Stimulated activated CD4-positive, alpha-beta T cell treated with anti-CD3 and anti-CD28 coated beads, Interleukin-15, amount 100 ng/mL, for 48 hours (primary cell): ENCODE measurements at regions not wholly inside any gene's neighbourhood (a gene's known extent, or its start where the extent isn't known, plus 50 kb on each side); places are given as distances from the start of the nearest gene placed in this dataset.

Experiments
- DNase-seq, 2 donors: peaks; one replicate each; pipeline ENCODE4 v3.0.0-alpha.2; 2020; ENCODE audit warnings: low read depth in 2 of 2

- DNase-seq, result no peak
Observed at GRCh38 chrX:13147733-13148132, 103.3 kb upstream of the FAM9C start.

GRCh38 chrX:13147147-13147546, 102.7 kb upstream of the FAM9C start:
- DNase-seq, result no peak

DNA sequence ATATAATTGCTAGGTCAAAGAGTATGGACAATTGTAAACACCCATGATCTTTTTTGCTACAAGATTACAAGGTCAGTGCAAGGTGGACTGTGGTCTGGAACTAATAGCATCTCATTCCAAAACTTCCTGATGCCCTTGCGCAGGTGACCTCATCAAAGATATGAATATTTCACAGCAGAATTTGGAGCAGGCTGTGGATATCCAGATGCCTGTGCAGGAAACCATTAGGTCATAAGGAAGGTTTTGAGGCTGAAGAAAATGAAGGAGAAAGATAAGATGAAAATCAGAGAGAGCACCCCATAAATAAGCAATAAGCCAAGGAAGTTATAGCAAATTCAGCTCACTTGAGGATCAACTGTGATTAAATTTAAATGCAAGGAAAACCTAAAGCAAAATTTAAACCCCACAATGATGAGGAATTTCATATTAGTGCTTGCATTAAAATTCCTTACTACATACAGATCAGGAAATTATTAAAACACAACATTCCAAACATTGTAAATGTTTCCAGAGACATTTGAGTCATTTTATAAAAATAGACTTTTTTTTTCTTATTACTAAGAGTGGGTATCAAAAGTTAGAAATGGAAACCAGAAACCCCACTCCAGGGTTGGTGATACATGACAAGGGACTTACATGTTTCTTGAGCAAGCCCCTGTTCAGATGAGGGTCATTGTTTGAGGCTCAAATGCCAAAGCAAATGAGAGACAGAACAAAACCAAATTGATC, 100.7 kb upstream of the FAM9C start:
- no peak for DNase-seq

DNA sequence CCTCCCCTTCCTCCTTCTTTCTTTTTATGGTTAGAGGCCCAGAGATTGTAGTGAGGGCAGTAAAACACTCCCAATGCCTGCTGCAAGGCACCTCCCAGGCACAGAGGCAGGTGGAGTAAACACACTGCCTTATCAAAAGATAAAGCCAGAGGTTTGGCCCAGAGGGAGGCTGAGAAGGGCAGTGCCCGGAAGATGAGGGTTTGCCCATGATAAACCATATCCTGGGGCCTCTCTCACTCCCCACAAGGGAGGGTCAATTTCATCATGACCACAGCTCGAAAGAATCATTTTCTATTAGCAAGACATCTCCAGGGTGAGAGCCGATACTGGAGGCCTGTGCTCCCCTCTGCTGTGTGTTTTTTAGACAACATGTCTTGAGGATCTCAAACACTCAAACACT, 98.5 kb upstream of the FAM9C start:
- no peak for DNase-seq

DNA sequence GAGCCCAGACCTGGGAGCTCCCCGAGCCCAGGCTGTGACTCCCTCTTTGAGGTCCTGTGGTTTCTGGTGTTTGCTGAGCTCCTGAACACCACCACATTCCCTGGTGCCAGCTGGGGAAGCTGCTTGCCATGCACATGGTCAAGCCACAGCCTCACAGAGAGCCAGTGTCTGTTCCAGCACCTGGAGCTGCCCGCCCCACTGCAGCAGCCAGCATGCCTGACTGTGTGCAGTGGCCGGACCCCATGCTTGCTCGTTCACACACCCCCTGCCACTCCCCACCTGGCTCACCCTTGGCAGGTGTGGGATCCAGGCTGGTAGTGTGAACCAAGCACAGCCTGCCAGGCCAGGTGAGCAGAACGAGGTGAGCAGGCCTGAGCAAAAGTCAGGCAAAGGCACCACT, 95.6 kb upstream of the FAM9C start:
- no peak for DNase-seq

- no peak for DNase-seq
Observed at GRCh38 chrX:13131396-13132137, 87.1 kb upstream of the FAM9C start.

- DNase-seq, result no peak
Observed at GRCh38 chrX:13130816-13131215, 86.4 kb upstream of the FAM9C start.

DNA sequence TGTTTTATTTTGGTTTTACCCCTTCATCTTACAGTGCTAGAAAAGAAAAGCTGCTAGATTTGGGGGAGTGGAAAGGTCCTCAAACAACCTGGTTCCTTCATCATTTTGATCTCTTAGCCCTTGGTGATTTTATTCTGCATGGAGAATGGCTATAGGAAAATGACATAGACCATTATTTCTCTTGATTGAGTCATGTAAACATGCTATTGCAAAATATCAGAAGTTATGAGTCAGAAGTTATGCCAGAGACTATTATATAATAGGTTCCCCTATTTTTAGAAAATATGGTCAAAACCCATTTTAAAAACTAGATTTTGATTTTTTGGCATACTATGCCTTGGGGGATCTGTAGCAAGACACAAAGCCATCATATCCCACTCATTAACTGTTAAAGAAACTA, 83.7 kb upstream of the FAM9C start:
- no peak for DNase-seq

GRCh38 chrX:13126775-13127174, 82.4 kb upstream of the FAM9C start:
- no peak for DNase-seq

DNA sequence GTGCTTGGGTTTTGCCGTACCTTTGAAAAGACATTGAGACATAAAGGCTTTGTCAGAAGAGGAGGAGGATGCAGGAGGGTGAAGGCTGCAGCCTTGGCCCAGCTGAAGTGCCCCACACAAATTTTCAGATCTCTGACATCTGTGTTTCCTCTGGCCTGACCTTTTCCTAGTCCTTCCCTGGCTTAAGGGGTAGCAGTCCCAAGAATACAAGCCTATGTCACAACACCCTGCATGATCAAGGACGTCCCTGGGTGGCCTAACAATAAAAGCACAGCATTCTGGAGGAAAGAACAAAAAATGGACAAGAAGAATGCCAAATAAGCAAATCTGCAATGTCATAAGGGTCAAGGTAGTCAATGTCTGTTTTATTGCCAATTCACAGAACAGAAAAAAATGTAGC, 80.8 kb upstream of the FAM9C start:
- no peak for DNase-seq

DNA sequence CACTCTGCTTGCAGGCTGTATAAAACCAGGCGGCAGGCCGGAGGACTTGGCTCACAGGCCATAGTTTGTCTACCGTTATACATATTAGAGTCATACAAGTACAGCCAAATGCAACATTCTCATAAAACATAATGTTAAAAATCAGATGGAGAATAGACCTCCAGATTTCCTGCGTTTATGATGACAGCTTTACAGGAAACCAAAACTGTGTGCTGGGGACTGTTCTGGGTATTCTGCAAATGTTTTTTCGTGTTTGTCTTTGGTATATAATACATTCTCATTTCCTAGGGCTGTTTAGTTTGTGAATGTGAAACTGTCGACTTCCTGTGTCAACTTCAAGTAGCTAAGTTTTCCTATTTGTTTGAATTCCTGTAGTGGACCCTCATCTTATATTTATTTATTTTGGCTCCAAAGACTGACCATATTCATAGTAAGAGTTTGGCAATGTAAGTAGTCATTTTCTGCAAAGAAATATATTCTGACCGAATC, 79.5 kb upstream of the FAM9C start:
- DNase-seq, result no peak

DNA sequence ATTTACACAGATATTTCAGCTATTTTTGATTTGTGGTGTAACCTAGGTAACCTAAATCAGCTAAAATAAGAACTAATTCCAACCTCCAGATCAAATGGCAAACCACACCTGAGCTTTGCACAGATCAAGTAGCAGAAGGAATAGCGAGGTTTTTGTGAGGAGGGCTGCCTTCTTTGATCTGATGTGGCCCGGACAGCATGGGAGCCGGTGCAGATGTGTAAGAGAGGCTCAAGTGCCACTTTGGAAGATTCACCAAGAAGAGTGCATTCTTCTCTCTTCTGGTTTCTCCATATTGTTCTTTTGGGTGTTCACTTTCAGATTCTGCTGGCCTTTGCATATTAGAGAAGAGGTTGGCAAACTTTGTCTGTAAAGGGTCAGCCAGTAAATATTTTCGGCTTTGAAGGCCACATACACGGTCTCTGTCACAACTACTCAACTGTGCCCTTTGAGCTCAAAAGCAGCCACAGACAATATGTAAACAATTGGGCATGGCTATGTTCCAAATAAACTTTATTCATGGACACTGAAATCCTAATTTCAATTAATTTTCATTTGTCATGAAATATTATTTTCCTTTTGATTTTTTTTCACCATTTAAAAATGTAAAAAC, 78.9 kb upstream of the FAM9C start:
- no peak for DNase-seq

GRCh38 chrX:13121020-13121555, 76.7 kb upstream of the FAM9C start:
- DNase-seq, result no peak

DNA sequence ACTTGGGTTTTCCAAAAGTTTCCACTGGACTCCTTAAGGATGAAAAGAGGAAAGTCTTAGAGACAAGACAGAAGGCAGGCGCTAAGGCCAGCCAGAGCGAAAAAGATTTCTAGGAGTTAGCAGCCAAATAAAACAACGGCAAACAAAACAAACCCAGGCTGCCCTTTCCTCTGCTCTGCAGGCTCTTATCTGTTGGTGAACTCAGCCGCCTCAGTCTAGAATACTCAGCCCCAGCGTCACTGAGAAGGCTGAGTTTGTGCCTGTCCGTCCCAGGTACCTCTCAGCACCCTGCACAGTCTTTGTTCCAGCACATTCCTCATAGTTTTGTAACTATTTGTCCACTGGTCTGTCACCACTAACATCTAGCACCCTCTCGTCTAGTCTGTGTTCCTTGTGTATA, 75.6 kb upstream of the FAM9C start:
- DNase-seq, result no peak

- DNase-seq, result no peak
Observed at GRCh38 chrX:13119386-13119785, 75.0 kb upstream of the FAM9C start.

GRCh38 chrX:13115146-13115855, 70.9 kb upstream of the FAM9C start:
- DNase-seq, result no peak

- DNase-seq, result no peak
Observed at GRCh38 chrX:13112499-13112898, 68.1 kb upstream of the FAM9C start.

DNA sequence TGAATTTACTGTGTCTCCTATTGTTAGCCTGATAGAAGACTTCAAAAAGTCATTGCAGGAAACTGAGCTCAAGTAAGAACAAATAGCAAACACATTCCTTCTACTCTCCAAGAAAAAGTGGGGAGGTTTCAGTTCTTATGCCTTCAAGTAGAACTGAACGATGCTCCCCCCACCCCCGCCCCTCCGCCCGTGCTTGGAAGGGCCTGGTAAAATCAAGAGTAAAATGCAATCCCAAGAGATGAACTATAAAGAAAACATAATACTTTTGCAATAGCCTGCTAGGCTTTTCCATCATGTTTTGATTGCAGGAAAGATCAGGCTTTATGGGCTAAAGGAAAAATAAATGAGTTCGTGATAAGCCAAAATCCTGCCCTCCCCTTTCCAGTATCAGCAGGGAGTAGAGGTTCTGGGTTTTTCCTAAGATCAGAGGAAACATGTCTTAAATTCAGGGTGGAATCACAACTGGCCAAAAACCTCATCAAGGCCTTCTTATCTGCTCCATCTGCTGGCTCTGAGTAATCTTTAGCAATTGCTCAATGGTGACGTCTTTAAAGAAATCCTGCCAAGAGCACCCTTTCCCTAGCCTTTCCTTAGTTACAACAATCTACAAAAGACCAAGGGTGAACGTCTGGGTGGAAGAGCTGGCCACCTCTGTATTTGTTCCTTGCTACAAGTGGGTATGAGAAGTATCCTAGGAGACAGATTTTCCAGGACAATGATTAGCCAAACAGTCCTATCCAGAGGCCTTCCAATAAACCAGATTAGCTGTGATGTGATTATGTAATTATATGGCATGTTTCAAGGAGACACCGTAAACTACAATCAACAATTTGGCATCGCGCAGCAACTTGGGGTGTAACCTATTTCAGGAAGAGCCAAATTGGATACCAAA, 66.3 kb upstream of the FAM9C start:
- no peak for DNase-seq

DNA sequence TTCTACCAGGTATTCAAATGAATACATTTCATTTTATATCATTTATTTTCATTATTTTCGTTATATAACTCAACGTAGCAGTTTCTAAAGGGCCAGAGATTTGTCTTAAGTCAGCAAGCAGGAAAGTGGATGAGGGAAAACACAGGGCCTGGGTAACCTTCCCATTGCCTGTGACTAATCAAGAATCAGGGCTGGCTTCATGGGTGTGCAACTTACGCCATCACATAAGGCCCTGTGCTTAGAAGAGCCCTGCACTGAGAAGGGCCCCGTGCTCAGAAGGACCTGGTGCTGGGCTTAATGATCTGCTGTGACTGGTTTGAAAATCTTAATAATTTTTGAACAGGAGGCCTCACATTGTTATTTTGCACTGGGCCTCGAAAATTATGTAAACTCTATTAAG, 65.4 kb upstream of the FAM9C start:
- DNase-seq, result no peak

DNA sequence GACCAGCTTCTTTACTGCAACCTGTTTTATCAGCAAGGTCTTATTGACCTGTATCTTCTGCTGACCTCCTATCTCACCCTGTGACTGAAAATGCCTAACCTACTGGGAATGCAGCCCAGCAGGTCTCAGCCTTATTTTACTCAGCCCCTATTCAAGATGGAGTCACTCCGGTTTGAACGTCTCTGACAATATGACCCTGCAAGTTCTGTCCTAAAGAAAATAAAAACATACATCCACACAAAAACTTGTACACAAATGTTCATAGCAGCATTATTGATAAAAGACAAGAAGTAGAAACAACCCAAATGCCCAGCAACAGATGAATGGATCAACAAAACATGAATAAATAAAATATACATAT, 59.5 kb upstream of the FAM9C start:
- no peak for DNase-seq
